GM10248 (cell line): ENCODE measurements at regions not wholly inside any gene's neighbourhood (a gene's known extent, or its start where the extent isn't known, plus 50 kb on each side); places are given as distances from the start of the nearest gene placed in this dataset.

Source experiments
- CTCF ChIA-PET: fragments of 300-600 bp; sonication (Branson Sonifier 250); formaldehyde crosslinking; extraction: SDS; loops from one replicate; lab custom pipeline; 2021; ENCODE audit warnings: antibody characterized with exemption; lab: Yijun Ruan, JAX
- POLR2A ChIA-PET: fragments of 350-650 bp; sonication (Branson Sonifier 250); formaldehyde crosslinking; extraction: SDS; loops from one replicate; lab custom pipeline; 2020; ENCODE audit warnings: antibody characterized with exemption; lab: Yijun Ruan, JAX
- DNase-seq: peaks from one replicate; pipeline ENCODE4 v3.0.0; 2012; ENCODE audit errors: extremely low spot score
- TF ChIP-seq, protein P1 (sequence below): IDR thresholded peaks from 2 replicates; pipeline ENCODE4 v1.5.1; 2012; ENCODE audit warnings: mild to moderate bottlenecking, low read depth; ENCODE audit errors: extremely low read depth, missing control alignments, control extremely low read depth

DNA sequence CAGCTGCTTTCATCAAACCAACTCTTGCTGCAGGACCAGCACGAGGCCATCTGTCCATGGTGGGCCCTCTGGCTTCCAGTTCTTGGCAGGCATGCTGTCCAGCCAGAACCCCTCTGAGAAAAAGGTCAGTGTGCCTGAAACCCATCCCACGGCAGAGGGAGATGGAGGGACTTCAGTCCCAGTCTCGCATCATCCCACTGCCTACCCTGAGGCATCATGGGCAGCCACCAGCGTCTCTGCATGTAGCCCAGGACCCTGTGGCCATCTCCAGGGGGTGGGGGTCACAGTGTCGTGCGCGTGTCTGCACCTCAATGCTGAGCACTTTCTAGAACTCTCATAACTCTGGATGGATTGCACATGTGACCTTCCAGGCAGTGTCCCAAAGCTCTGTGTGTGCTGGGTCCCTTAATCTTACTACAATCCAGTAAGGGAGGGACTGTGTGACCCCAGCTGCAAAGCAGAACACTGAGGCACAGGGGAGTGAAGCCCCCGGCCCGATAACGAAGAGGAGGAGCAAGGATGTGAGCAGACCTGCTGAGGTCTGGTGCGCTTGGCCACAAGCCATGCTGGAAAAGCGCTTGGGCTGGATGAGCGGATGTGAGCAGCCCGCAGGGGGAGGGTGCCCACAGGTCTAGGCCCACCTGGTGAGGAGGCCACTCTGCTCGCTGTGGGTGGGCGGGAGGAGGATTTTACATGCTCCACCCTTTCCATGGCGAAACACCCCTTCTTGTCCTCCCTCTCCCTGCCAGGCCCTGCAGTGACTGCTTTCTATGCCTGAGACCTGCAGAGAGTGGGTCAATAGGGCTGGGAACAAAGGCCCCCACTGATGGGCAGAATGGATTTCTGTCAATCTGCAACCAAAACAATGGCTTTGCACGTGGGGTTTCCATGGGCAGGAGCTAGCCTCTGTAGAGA, 1401.0 kb downstream of the BRD1 start:
- no peak for DNase-seq
- POLR2A ChIA-PET, result no interaction called here
- CTCF ChIA-PET, result no interaction called here
- TF ChIP-seq, protein P1, sequence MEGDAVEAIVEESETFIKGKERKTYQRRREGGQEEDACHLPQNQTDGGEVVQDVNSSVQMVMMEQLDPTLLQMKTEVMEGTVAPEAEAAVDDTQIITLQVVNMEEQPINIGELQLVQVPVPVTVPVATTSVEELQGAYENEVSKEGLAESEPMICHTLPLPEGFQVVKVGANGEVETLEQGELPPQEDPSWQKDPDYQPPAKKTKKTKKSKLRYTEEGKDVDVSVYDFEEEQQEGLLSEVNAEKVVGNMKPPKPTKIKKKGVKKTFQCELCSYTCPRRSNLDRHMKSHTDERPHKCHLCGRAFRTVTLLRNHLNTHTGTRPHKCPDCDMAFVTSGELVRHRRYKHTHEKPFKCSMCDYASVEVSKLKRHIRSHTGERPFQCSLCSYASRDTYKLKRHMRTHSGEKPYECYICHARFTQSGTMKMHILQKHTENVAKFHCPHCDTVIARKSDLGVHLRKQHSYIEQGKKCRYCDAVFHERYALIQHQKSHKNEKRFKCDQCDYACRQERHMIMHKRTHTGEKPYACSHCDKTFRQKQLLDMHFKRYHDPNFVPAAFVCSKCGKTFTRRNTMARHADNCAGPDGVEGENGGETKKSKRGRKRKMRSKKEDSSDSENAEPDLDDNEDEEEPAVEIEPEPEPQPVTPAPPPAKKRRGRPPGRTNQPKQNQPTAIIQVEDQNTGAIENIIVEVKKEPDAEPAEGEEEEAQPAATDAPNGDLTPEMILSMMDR, result no peak

DNA sequence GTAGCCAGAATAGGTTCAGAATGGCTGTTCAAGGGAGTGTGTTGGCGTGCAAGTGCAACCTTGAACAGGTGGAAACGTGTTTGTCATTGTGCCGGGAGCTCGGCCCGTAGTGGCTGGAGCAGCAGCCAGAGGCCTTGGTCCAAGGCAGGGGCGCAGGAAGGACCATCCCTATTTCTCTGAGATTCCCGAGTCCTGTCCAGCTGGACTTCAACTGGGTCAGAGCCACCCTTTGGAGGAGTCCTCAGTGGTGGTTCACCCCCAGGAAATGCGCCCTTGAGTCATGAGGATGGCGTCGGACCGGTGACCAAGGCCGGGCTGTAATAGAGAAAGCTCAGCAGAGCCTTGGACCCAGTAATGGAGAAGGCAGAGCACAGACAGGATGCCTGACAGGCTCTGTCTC, 1402.0 kb downstream of the BRD1 start:
- DNase-seq, result no peak
- ChIA-PET POLR2A (no interaction called here), CTCF (no interaction called here)
- TF ChIP-seq, protein P1, result no peak

DNA sequence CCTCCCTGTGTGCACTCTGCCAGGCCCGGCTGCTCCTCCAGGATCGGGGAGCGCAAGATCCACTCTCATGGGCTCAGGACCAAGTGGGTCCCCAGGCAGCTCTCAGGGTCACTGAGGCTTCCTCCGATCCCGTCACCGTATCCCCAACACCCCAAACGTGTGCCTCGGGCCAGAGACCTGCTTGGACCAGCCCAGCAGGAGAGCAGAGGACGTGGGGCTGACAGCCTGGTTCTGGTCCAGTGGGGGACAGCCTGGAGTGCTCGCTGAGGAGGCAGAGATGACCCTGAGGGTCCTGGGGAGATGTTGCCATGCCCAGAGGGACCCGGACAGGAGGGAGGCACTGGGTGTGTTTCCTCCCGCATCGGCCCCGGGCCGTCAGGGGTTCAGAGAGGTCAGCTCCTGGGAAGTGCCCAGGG, 1402.6 kb downstream of the BRD1 start:
- CTCF ChIA-PET, result no interaction called here
- POLR2A ChIA-PET, result no interaction called here

DNA sequence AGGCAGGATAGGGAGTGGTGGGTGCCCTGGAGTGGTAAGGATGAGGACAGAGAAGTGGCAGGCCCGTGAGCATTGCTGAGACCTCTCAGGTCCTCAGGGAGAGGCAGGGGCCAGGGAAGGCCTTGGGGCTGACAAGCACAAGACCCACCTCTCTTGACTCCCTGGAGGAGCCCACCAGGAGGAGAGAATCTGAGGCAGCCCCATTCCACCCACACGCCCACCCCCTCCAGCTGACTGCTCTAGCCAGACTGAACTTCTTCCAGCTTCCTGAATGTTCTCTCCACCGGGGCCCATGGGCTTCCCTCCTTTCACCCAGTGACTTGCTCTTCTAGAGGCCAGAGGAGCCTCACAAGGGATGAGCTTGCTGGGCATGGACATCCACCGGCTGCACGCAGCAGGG, 1403.0 kb downstream of the BRD1 start:
- ChIA-PET POLR2A (no interaction called here), CTCF (no interaction called here)
- no peak for DNase-seq
- TF ChIP-seq, protein P1, result no peak

More for the DNA sequence above, 1402.6 kb downstream of the BRD1 start:
- no peak for DNase-seq
- TF ChIP-seq, protein P1, result no peak

DNA sequence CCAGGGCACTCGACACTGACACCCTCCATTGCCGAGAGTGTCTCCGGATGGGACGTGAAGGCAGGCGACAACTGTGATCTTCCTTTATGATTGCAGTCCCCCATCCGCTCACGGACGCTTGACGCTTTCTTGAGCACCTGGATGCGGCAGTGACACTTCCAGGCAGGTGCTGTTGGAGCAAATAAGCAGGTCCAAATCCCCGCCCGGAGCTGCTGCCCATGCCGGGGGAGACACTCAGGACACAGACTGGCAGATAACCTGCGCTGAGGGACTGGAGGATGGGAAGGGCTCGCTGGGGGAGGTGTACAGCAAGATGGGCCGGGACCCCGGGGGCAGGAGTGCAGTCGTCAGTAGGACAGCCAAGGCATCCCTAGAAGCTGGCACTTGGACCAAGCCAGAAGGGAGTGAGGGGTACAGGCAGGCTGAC, 1403.5 kb downstream of the BRD1 start:
- TF ChIP-seq, protein P1, result no peak
- ChIA-PET CTCF (no interaction called here), POLR2A (no interaction called here)
- DNase-seq, result no peak

DNA sequence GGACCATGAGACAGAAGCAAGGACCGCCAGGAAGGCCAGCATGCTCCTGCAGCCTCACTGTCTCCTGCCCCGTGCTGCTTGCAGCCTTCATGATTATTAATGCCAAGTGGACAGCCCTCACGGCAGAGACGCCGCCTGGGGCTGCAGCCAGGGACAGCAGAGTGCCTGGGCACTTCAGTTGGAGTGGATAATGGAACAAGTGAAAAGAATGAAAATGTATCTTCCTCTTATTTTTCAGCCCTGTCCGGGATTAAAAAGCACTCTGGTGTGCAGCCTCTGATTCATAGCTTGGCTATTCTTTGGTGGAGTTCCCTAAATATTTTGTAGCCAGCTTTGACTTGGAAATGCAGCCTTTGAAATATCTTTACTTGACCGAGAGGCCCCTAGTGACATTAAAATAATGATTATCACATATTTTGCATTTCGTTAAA, 1404.2 kb downstream of the BRD1 start:
- CTCF ChIA-PET, result no interaction called here
- POLR2A ChIA-PET, result no interaction called here
- no peak for DNase-seq
- TF ChIP-seq, protein P1, result no peak
